ENCODE measurements at regions not wholly inside any gene's neighbourhood (a gene's known extent, or its start where the extent isn't known, plus 50 kb on each side); places are given as distances from the start of the nearest gene placed in this dataset.
"Not testable (repeated sequence)": the region's sequence is repeated elsewhere in the genome, so short reads cannot be mapped to it uniquely, and the experiment has no call there.

GRCh38 chr1:116851189-116851588, 58.5 kb upstream of the PTGFRN start:
- not testable (repeated sequence) for DNase-seq (ENCODE audit: low read depth)

- no peak for DNase-seq (ENCODE audit: low read depth)
These were observed 57.9 kb upstream of the PTGFRN start for GRCh38 chr1:116851846-116852245.

GRCh38 chr1:116852367-116852766, 57.3 kb upstream of the PTGFRN start:
- no peak for DNase-seq (ENCODE audit: low read depth)

- no peak for DNase-seq (ENCODE audit: low read depth)
These were observed 56.8 kb upstream of the PTGFRN start for GRCh38 chr1:116852910-116853309.

GRCh38 chr1:116853680-116854402, 55.9 kb upstream of the PTGFRN start:
- no peak for DNase-seq (ENCODE audit: low read depth)

GRCh38 chr1:116854403-116854690, 55.4 kb upstream of the PTGFRN start:
- no peak for DNase-seq (ENCODE audit: low read depth)

GRCh38 chr1:116854716-116855115, 55.0 kb upstream of the PTGFRN start:
- no peak for DNase-seq (ENCODE audit: low read depth)

- no peak for DNase-seq (ENCODE audit: low read depth)
These were observed 54.5 kb upstream of the PTGFRN start for GRCh38 chr1:116855191-116855619.

- DNase-seq (ENCODE audit: low read depth): no peak
These were observed 53.9 kb upstream of the PTGFRN start for GRCh38 chr1:116855773-116856201.

- no peak for DNase-seq (ENCODE audit: low read depth)
These were observed 53.4 kb upstream of the PTGFRN start for GRCh38 chr1:116856312-116856711.

GRCh38 chr1:116857092-116857491, 52.6 kb upstream of the PTGFRN start:
- DNase-seq (ENCODE audit: low read depth): no peak
